Trophoblast cell (in vitro differentiated cells and primary cell): ENCODE measurements at regions not wholly inside any gene's neighbourhood (a gene's known extent, or its start where the extent isn't known, plus 50 kb on each side); places are given as distances from the start of the nearest gene placed in this dataset.

Experiments used
- DNase-seq, 2 donors: peaks; one replicate each; pipeline ENCODE4 v3.0.0-alpha.2; 2016
- H2AFZ ChIP-seq: 2 replicates; pipeline ENCODE4 v1.6.1; 2013; ENCODE audit warnings: low read length, moderate library complexity, mild to moderate bottlenecking; ENCODE audit not compliant: insufficient read depth, poor library complexity
- H2AK5ac ChIP-seq: 2 replicates; pipeline ENCODE4 v1.6.1; 2013; ENCODE audit warnings: mild to moderate bottlenecking, low read length
- H2BK120ac ChIP-seq: 2 replicates; pipeline ENCODE4 v1.6.1; 2013; ENCODE audit warnings: low read length, mild to moderate bottlenecking, moderate library complexity; ENCODE audit not compliant: insufficient read depth, poor library complexity
- H2BK12ac ChIP-seq: 2 replicates; pipeline ENCODE4 v1.6.1; 2013; ENCODE audit warnings: mild to moderate bottlenecking, low read length, moderate library complexity
- H2BK5ac ChIP-seq: 2 replicates; pipeline ENCODE4 v1.6.1; 2013; ENCODE audit warnings: low read length, low read depth, moderate library complexity, mild to moderate bottlenecking; ENCODE audit not compliant: poor library complexity
- H3K14ac ChIP-seq: 2 replicates; pipeline ENCODE4 v1.6.1; 2013; ENCODE audit warnings: mild to moderate bottlenecking, low read length
- H3K18ac ChIP-seq: 2 replicates; pipeline ENCODE4 v1.6.1; 2013; ENCODE audit warnings: mild to moderate bottlenecking, low read length
- H3K23ac ChIP-seq: 2 replicates; pipeline ENCODE4 v1.6.1; 2013; ENCODE audit warnings: low read length
- H3K27ac ChIP-seq: 2 replicates; pipeline ENCODE4 v1.5.1; 2013; ENCODE audit warnings: low read depth, mild to moderate bottlenecking, inconsistent platforms, low read length, moderate library complexity
- H3K27me3 ChIP-seq: 2 replicates; pipeline ENCODE4 v1.6.1; 2013; ENCODE audit warnings: inconsistent platforms, mild to moderate bottlenecking, low read length, moderate library complexity; ENCODE audit not compliant: insufficient read depth
- H3K36me3 ChIP-seq, 2 experiments: 1 replicate in 1 of 2; 2 replicates in 1 of 2; pipeline ENCODE4 v1.6.1; 2013; ENCODE audit warnings: low read length in 2 of 2, mild to moderate bottlenecking in 2 of 2, moderate library complexity in 1 of 2; ENCODE audit not compliant: insufficient read depth in 2 of 2, control insufficient read depth in 1 of 2
- H3K4ac ChIP-seq: 2 replicates; pipeline ENCODE4 v1.6.1; 2013; ENCODE audit warnings: low read depth, mild to moderate bottlenecking, low read length, moderate library complexity
- H3K4me1 ChIP-seq, 2 experiments: 1 replicate in 1 of 2; 2 replicates in 1 of 2; pipeline ENCODE4 v1.6.1; 2013; ENCODE audit warnings: low read length in 2 of 2, mild to moderate bottlenecking in 2 of 2, moderate library complexity in 1 of 2; ENCODE audit not compliant: insufficient read depth in 2 of 2, control insufficient read depth in 1 of 2
- H3K4me2 ChIP-seq: 2 replicates; pipeline ENCODE4 v1.6.1; 2013; ENCODE audit warnings: inconsistent platforms, mild to moderate bottlenecking, low read length, moderate library complexity
- H3K4me3 ChIP-seq: 2 replicates; pipeline ENCODE4 v1.5.1; 2013; ENCODE audit warnings: mild to moderate bottlenecking, low read depth, low read length, inconsistent platforms
- H3K79me1 ChIP-seq: one replicate; pipeline ENCODE4 v1.6.1; 2013; ENCODE audit warnings: low read length
- H3K79me2 ChIP-seq: 2 replicates; pipeline ENCODE4 v1.6.1; 2013; ENCODE audit warnings: low read length, mild to moderate bottlenecking; ENCODE audit not compliant: control insufficient read depth, insufficient read depth, poor library complexity
- H3K9ac ChIP-seq: 2 replicates; pipeline ENCODE4 v1.6.1; 2013; ENCODE audit warnings: mild to moderate bottlenecking, low read length
- H3K9me3 ChIP-seq: 2 replicates; pipeline ENCODE4 v1.6.1; 2013; ENCODE audit warnings: low read depth, mild to moderate bottlenecking, control low read depth, inconsistent platforms, low read length; ENCODE audit not compliant: insufficient read depth
- H4K12ac ChIP-seq: 2 replicates; pipeline ENCODE4 v1.6.1; 2013; ENCODE audit warnings: low read depth, mild to moderate bottlenecking, low read length, moderate library complexity
- H4K8ac ChIP-seq: 2 replicates; pipeline ENCODE4 v1.6.1; 2013; ENCODE audit warnings: low read depth, mild to moderate bottlenecking, low read length, moderate library complexity
- H4K91ac ChIP-seq: one replicate; pipeline ENCODE4 v1.6.1; 2013; ENCODE audit warnings: low read depth, mild to moderate bottlenecking, low read length, moderate library complexity
- WGBS: extraction: QIAGEN DNeasy Blood & Tissue Kit; methylation state at CpG from one replicate; pipeline ENCODE4 v1.1.7; 2013; ENCODE audit warnings: missing lambda C conversion rate; ENCODE audit not compliant: insufficient read length, insufficient coverage; ENCODE audit errors: extremely low coverage; 5-methylcytosine and 5-hydroxymethylcytosine counted together

GRCh38 chr5:41670854-41671479 lies 160.6 kb upstream of the PLCXD3 start:
- no peaks in the 10 kb centered on the region for H3K79me2 ChIP-seq
- H3K27me3 ChIP-seq = no peaks in the 10 kb centered on the region
- H3K79me1 ChIP-seq = no peaks in the 10 kb centered on the region
- H3K9me3 ChIP-seq = no peaks in the 10 kb centered on the region
- H2AK5ac ChIP-seq = no peak overlapping the region
- no peak overlapping the region for H3K9ac ChIP-seq
- H3K14ac ChIP-seq = no peak overlapping the region
- no peak overlapping the region for H4K91ac ChIP-seq
- no peak overlapping the region for H2BK120ac ChIP-seq
- H2BK5ac ChIP-seq = no peak overlapping the region
- H2AFZ ChIP-seq = no peak overlapping the region
- H2BK12ac ChIP-seq = no peak overlapping the region
- no peaks in the 10 kb centered on the region for H3K4me1 ChIP-seq
- H3K23ac ChIP-seq = no peak overlapping the region
- no peak overlapping the region for H3K4me2 ChIP-seq
- no peak overlapping the region for H3K18ac ChIP-seq
- no peak overlapping the region for H4K12ac ChIP-seq
- H3K4ac ChIP-seq = no peak overlapping the region
- no peak overlapping the region for H3K4me3 ChIP-seq
- WGBS = no CpG with 5 or more reads among the region's 2 CpGs
- DNase-seq = no peak
- H3K36me3 ChIP-seq = no peaks in the 10 kb centered on the region
- no peak overlapping the region for H4K8ac ChIP-seq
- no peak overlapping the region for H3K27ac ChIP-seq

GRCh38 chr5:41670216-41670615 lies 159.8 kb upstream of the PLCXD3 start:
- Histone ChIP-seq H4K91ac (no peak overlapping the region), H2BK120ac (no peak overlapping the region), H4K8ac (no peak overlapping the region), H3K4me3 (no peak overlapping the region), H2AK5ac (no peak overlapping the region), H4K12ac (no peak overlapping the region), H2AFZ (no peak overlapping the region), H2BK5ac (no peak overlapping the region), H3K27ac (no peak overlapping the region), H3K23ac (no peak overlapping the region), H3K79me1 (no peaks in the 10 kb centered on the region), H2BK12ac (no peak overlapping the region), H3K9me3 (no peaks in the 10 kb centered on the region), H3K4me2 (no peak overlapping the region), H3K18ac (no peak overlapping the region), H3K9ac (no peak overlapping the region), H3K14ac (no peak overlapping the region), H3K4me1 (no peaks in the 10 kb centered on the region), H3K4ac (no peak overlapping the region), H3K36me3 (no peaks in the 10 kb centered on the region), H3K27me3 (no peaks in the 10 kb centered on the region), H3K79me2 (no peaks in the 10 kb centered on the region)
- WGBS = no CpG with 5 or more reads among the region's 3 CpGs
- no peak for DNase-seq

GRCh38 chr5:41661254-41661653 lies 150.9 kb upstream of the PLCXD3 start:
- Histone ChIP-seq H3K23ac (no peak overlapping the region), H3K4ac (no peak overlapping the region), H2BK120ac (no peak overlapping the region), H3K18ac (no peak overlapping the region), H2AK5ac (no peak overlapping the region), H3K9me3 (no peaks in the 10 kb centered on the region), H3K79me2 (no peaks in the 10 kb centered on the region), H3K4me3 (no peak overlapping the region), H3K4me2 (no peak overlapping the region), H3K14ac (no peak overlapping the region), H4K91ac (no peak overlapping the region), H3K27ac (no peak overlapping the region), H2BK5ac (no peak overlapping the region), H4K8ac (no peak overlapping the region), H4K12ac (no peak overlapping the region), H3K36me3 (no peaks in the 10 kb centered on the region), H2AFZ (no peak overlapping the region), H3K79me1 (peaks cover 1% of the 10 kb centered on the region), H2BK12ac (no peak overlapping the region), H3K4me1 (peaks cover 2 to 7% of the 10 kb centered on the region in 2 experiments), H3K27me3 (no peaks in the 10 kb centered on the region), H3K9ac (no peak overlapping the region)
- DNase-seq = peak; percentile 57 to 64
- no CpG with 5 or more reads among the region's 3 CpGs for WGBS

- Histone ChIP-seq H4K12ac (no peak overlapping the region), H3K79me2 (no peaks in the 10 kb centered on the region), H3K14ac (no peak overlapping the region), H3K36me3 (no peaks in the 10 kb centered on the region), H2BK5ac (no peak overlapping the region), H2BK12ac (no peak overlapping the region), H3K4me3 (no peak overlapping the region), H3K27ac (no peak overlapping the region), H3K4ac (no peak overlapping the region), H2AK5ac (no peak overlapping the region), H3K27me3 (no peaks in the 10 kb centered on the region), H2BK120ac (no peak overlapping the region), H3K4me1 (peaks cover 2 to 8% of the 10 kb centered on the region in 2 experiments), H2AFZ (no peak overlapping the region), H3K9ac (no peak overlapping the region), H3K18ac (no peak overlapping the region), H3K9me3 (no peaks in the 10 kb centered on the region), H3K4me2 (no peak overlapping the region), H3K79me1 (peaks cover 2% of the 10 kb centered on the region), H4K91ac (no peak overlapping the region), H4K8ac (no peak overlapping the region), H3K23ac (no peak overlapping the region)
- no CpG with 5 or more reads among the region's 1 CpG for WGBS
- DNase-seq = peak; percentile 93 to 97
These were observed 146.2 kb upstream of the PLCXD3 start for GRCh38 chr5:41656597-41656996.
